GM23338 (cell line): ENCODE measurements at regions not wholly inside any gene's neighbourhood (a gene's known extent, or its start where the extent isn't known, plus 50 kb on each side); places are given as distances from the start of the nearest gene placed in this dataset.

ENCODE experiments used
- CREB1 ChIP-seq: fragments of 250-450 bp; sonication (Bioruptor Pico); IDR thresholded peaks from 2 replicates; pipeline ENCODE4 v1.5.0; 2020; ENCODE audit warnings: low read depth, mild to moderate bottlenecking, moderate library complexity
- CTCF ChIP-seq, 2 experiments: fragments of 200-600 bp in 1 of 2; sonication (generic) in 1 of 2; conservative IDR thresholded peaks; 2 replicates each; pipeline versions ENCODE4 v1.5.1 to v1.6.1; 2016 to 2017; ENCODE audit warnings: antibody characterized with exemption in 2 of 2, low read depth in 2 of 2, mild to moderate bottlenecking in 2 of 2, moderate library complexity in 1 of 2
- ETS1 ChIP-seq: IDR thresholded peaks from 2 replicates; pipeline ENCODE4 v1.6.1; 2016; ENCODE audit warnings: antibody characterized with exemption
- EZH2 ChIP-seq: fragments of 200-600 bp; sonication (generic); IDR thresholded peaks from one replicate; pipeline ENCODE4 v1.8.0; 2017; ENCODE audit warnings: antibody characterized with exemption, mild to moderate bottlenecking, low read depth; ENCODE audit not compliant: unreplicated experiment
- EZH2phosphoT487 ChIP-seq: fragments of 200-600 bp; sonication (generic); IDR thresholded peaks from one replicate; pipeline ENCODE4 v1.8.1; 2018; ENCODE audit warnings: antibody characterized with exemption; ENCODE audit not compliant: unreplicated experiment
- JUNB ChIP-seq: IDR thresholded peaks from one replicate; pipeline ENCODE4 v1.6.1; 2016; ENCODE audit warnings: antibody characterized with exemption; ENCODE audit not compliant: unreplicated experiment
- POLR2AphosphoS5 ChIP-seq: IDR thresholded peaks from 2 replicates; pipeline ENCODE4 v1.6.1; 2016; ENCODE audit warnings: antibody characterized with exemption, low read depth
- REST ChIP-seq: IDR thresholded peaks from one replicate; pipeline ENCODE4 v1.6.1; 2018; ENCODE audit warnings: antibody characterized with exemption; ENCODE audit not compliant: unreplicated experiment
- STAT1 ChIP-seq: IDR thresholded peaks from one replicate; pipeline ENCODE4 v1.6.1; 2016; ENCODE audit warnings: antibody characterized with exemption; ENCODE audit not compliant: unreplicated experiment

GRCh38 chr5:103624675-103625074, 62.1 kb upstream of the NUDT12 start:
- TF ChIP-seq REST = no peak
- TF ChIP-seq CTCF (conservative IDR thresholded peaks at IDR 0.05; ENCODE audit: low read depth in 2 of 2) = no peak
- TF ChIP-seq POLR2AphosphoS5 = no peak
- no peak for TF ChIP-seq EZH2phosphoT487
- TF ChIP-seq STAT1 = no peak
- no peak for TF ChIP-seq EZH2
- TF ChIP-seq JUNB = no peak
- TF ChIP-seq CREB1 = no peak
- no peak for TF ChIP-seq ETS1
